ENCODE measurements at regions not wholly inside any gene's neighbourhood (a gene's known extent, or its start where the extent isn't known, plus 50 kb on each side); places are given as distances from the start of the nearest gene placed in this dataset.

- TF ChIP-seq CTCF (IDR thresholded peaks at IDR 0.05 in 2 of 3, conservative IDR thresholded peaks at IDR 0.05 in 1 of 3; ENCODE audit: control insufficient read depth in 2 of 3, extremely low read depth in 1 of 3, insufficient read depth in 1 of 3, low read depth in 3 of 3, low read length in 3 of 3) (no peak), NFYA (IDR thresholded peaks at IDR 0.05; ENCODE audit: borderline replicate concordance, low read depth, low read length) (no peak), ATF2 (IDR thresholded peaks at IDR 0.05; ENCODE audit: low read length) (no peak), LARP7 (IDR thresholded peaks at IDR 0.05) (no peak), BACH1 (IDR thresholded peaks at IDR 0.05; ENCODE audit: borderline replicate concordance) (no peak), GATAD2B (conservative IDR thresholded peaks at IDR 0.05; ENCODE audit: low read depth) (no peak), CHD2 (IDR thresholded peaks at IDR 0.05; ENCODE audit: borderline replicate concordance, low read depth, low read length) (no peak), CUX1 (IDR thresholded peaks at IDR 0.05; ENCODE audit: insufficient replicate concordance, low read depth, low read length) (no peak), RCOR1 (conservative IDR thresholded peaks at IDR 0.05; ENCODE audit: low read depth, low read length) (no peak), HDGF (IDR thresholded peaks at IDR 0.05) (no peak)
These were observed 154.4 kb upstream of the PIRT start (continued) for GRCh38 chr17:10992106-10992880.
